Activated CD4-positive, CD25-positive, alpha-beta regulatory T cell treated with anti-CD3 and anti-CD28 coated beads, Interleukin-2, amount 50 U/mL, for 24 hours (primary cell): ENCODE measurements at regions not wholly inside any gene's neighbourhood (a gene's known extent, or its start where the extent isn't known, plus 50 kb on each side); places are given as distances from the start of the nearest gene placed in this dataset.
"Not testable (repeated sequence)": the region's sequence is repeated elsewhere in the genome, so short reads cannot be mapped to it uniquely, and the experiment has no call there.

Experiments used
- ATAC-seq, 2 donors: fragments of 150-1000 bp; cut with Tn5 transposase; one replicate each; pipeline ENCODE4 v1.10.0; 2021; ENCODE audit warnings: mild to moderate bottlenecking in 1 of 2, moderate library complexity in 1 of 2

DNA sequence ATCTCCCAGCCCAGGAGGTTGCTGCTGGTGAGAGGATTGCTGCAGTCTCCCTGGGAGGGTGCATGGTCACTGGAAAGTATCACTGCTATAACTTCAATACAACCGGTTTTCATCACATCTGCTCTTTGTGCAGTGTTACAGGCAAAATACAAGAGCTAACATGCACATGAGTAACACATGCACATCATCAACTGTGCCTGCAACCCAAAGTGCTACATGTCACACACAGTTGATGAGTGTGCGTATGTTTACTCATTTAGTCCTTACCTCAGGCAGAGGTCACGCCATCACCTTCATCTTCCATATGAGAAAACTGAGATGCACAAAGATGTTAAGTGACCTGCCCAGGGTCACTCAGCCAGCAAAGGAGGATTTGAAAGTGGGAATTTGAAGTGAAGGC, 277.7 kb downstream of the FAM72C start:
- no peak for ATAC-seq

DNA sequence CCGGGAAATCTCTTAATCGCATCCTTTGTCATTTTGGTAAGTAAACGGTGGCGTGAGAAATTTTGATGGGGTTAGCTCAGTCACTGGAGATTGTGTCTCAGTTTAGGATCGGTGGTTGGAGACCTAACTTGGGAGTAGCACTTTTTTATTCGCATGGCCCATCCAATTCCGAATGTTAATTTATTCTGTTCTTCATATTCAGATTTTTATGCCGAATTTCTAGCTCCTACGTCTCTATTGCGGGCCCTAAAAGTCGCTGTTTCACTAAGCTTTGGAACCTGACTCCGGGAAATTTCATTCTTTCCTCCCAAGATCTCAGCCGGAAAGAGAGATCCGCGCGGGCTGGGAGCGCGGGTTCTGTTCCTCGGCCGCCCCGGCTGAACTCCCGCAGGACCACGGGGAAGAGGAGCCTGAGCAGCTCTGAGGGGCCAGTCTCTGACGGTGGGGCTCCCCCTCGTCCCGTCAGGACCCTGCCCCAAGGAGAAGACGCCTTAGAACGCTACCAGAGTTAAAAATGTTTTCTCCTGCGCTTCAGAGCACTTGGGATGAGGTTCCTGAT, 279.7 kb downstream of the FAM72C start:
- no peak for ATAC-seq

DNA sequence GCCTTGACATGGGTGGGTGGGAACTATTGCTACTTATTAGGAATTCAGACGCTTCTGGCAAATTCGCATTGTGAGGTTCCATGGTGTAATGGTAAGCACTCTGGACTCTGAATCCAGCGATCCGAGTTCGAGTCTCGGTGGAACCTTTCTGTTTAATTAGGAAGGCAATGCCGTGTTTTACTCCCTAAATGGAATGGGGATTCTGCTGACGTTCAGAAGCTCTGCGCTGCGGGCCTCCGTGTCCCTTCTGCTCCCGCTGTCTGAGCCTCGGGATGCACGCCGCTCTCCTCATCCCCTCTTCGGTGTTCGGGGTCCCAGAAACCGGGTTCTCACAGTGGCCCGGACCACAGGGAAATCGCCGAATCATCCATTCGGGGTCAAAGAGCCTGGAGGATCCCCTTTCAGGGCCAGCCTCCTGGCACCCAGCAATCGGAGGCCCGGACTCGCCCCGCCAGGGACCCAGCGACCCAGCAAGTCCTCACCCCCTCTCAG, 280.3 kb downstream of the FAM72C start:
- no peak for ATAC-seq

DNA sequence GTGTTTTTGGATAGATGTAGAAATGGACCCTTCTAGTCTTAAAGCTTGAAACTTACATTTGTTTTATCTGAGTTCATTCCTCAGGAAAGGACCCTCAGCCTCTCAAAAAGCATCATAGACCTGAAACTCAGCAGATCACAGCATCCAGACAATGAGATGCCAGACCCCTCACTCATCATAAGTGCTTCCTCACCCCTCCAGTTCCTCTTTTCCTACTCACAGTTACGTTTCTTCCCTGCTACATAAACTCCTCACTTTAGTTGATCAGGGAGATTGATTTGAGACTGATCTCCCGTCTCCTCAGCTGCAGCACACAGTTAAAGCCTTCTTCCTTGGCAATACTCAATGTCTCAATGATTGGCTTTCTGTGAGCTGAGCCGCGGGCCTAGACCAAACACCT, 282.0 kb downstream of the FAM72C start:
- ATAC-seq, result no peak

DNA sequence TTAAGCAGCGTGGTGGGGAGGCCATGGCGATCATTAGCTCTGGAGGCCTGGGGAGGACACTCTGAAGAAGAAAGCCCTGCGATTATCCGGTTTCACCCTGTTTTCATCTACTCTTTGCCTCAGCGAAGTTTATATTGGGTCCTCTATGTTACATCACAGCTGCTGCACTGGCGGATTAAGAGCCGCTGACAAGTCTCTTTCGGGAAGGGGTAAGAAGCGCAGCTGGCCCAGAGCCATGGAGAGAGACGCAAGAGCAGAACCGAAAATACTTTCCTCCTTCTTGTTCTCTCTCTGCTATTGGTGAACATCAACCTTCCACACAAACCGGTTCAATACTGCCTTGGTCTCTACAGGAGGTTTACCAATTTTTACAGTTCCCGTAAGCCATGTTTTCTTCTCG, 291.5 kb downstream of the FAM72C start:
- no peak for ATAC-seq

DNA sequence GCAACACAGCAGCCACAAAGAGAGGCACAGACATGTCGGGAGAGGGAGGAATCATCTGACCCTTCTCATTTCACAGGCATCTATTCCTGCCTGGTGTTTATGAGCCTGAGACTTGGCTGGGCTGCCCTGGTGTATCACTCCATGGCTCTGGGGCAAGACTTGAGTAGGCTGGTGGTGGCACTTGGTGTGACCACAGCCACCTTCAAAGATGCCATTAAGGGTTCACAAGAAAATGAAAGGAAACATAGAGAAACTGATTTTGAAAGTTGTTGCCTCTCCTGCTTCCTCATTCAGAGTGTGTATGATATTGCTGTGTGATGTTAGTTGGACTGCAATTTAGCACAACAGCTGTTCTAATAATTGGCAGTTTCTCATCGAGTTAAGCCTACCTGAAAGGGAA, 298.8 kb downstream of the FAM72C start:
- ATAC-seq, result no peak

DNA sequence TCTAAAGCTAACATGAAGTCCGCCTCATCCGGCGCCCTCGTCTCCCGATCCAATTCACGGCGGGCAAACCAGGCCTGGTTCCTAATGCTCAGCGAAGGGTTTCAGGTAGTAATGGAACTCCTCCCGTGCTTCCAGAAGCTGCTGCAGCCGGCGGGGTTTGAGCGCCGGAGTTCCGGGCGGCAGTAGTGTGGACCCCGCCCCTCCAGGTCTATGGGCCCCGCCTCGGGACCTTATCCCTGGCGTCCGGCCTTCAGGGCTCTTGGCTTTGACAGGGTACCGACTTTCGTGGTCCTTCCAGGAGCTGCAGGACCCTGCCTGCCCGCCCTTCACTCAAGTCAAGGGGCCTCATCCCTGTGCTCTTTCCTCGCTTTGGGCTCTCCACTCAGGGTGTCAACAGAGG, 304.1 kb downstream of the FAM72C start:
- no peak for ATAC-seq

DNA sequence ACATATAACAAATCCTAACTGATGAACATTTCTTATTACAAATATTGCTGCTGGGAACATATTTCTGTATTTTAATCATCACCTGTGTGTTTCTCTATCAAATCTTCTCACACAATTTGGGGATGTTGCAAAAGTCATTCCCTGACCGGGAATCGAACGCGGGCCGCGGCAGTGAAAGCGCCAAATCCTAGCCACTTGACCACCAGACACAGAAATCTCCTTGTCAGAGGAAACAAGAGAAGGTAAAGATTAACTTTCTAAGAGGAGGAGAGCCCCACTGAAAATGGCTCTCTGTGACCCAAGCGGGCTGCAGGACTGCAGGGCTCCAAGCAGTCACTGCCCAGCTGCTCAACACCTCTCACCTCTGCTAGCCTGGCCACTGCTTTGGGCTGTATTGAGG, 304.9 kb downstream of the FAM72C start:
- ATAC-seq, result no peak

DNA sequence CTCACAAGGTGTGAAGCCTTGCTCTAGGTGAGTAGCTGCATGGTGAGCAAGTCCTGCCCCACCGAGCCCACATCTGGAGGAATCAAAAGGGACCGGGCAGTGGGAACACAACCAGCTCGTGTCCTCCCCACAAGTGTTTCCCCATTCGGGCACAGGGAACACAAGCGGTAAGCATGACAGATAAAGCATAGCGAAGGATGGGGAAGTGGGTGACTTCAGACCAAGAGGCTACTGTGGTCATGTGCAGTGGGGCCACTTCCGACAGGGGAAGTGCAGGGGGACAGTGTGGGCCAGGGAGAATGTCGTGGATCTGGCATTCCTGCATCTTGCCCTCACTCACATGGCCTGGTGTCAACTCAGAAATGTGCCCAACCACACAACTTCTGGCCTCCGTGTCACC, 306.2 kb downstream of the FAM72C start:
- no peak for ATAC-seq

DNA sequence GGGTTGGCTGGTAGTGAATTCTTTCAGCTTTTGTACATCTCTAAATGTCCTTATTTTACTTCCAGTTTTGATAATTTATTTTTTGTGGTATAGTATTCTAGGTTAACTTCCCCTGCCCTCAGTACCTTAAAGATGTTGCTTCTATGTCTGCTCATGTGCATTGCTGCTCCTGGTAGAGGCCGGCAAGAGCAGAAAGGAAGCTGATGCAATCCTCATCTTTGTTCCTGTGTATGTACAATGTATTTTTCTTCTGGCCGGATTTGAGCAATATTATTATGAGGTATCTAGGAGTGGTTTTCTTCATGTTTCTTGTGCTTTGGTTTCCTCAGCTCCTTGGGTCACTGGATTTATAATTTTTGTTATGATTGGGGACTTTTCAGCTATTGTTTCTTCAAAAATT, 308.7 kb downstream of the FAM72C start:
- not testable (repeated sequence) for ATAC-seq

DNA sequence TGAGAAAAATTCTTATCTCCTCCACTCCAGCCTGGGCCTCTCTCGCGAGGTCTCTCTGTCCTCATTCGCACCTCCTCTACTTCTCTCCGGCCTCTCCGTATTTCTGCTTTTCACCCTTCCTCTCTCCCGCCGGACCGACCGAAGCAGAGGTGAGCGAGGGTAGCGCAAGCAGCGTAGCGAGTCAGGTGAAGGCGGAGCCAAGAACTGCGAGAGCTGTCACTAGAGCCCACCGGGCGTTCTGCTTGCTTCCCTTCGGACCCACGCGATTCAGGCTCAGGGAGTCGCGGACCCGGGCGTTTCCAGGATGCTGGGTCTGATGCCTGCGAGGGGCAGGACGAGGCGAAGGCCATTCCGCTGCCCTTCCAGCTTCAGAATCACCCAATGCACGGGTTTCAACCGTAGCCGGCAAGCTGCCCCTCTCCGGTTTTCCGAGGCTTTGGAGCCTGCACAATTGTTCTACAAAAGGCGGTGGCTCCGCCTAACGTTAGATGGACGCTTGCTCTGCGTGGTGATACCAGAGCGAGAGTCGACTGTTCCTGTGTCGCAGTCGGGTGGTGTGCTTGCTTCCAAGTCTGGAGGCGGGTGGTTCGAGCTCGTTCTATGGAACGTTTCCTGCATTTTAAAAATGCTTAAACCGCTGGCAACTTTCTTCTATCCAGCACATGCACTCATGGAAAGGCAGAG, 310.2 kb downstream of the FAM72C start:
- no peak for ATAC-seq

DNA sequence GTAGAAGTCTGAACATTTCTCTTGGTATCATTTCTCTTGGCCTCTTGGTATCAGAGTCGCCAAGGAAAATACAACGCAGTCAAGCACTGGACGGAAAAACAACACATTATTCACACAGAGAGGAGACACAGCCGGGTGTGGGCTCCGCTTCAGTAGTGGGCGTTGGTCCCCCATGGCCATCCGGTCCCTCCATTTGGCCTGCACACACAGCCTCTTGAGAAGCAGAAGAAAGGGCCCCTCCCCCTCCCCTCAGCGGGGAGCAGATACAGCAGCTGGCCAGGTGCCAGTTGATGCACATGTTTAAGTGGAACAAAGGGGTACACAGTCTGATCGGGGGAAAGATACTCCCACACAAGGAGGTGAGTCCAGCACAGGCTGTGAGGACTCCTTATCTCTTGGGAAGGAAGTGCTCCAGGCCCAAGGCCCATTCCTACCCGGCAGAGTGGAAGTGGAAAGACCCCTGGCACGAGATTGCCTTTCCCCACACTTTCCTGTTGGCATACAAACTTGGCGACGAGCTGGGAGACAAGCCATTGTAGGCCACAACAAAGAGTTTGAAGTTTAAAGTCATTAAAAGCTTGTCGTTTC, 311.3 kb downstream of the FAM72C start:
- ATAC-seq, result no peak

DNA sequence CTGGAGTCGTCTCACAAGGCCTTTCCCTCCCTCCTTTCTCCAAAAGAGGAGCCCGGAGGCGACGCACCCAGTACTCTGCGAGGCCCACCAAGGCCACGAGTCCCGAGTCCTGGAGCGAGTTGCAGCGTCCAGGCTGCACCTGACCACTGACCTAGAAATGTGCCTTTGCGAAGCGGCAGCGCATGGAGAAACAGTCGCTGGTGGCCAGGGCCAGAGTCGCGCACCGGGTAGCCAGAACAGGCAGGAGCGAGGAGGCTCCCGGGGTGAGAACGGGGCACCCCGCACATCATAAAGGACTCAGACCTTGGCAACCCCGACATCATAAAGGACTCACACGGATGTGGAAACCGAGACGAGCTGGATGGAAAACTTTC, 318.4 kb downstream of the FAM72C start:
- no peak for ATAC-seq

DNA sequence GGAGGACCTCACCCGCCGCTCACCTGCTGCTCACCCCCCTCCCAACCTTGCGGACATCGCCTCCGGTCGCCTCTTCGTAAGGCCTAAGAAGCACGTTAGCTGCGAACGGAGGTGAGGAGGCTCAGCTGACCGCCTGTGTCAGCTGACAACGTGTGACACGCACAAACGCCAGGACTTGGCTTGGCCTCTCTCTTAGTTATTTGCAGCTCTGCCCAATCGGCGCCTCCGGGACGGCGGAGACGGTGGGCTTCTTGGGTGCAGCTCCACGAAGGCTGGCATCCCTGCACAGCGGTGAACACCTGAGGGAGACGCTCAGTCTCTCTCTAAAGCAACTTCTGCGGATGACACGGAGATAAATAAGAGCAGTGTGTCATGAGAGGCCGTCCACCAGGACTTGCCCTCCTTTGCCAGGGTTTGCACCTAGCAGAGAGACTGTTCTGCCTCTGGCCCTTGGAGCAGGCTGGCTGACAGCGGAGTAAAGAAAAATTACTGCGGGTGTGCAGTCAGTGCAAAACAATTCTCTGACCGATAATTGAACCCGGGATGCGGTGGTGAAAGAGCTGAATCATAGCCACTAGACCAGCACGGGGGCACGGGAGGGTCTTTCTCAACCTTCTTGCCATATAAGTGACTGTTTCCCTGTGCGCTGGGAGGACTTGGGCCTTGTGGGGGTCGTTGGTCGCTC, 318.9 kb downstream of the FAM72C start:
- ATAC-seq, result no peak

DNA sequence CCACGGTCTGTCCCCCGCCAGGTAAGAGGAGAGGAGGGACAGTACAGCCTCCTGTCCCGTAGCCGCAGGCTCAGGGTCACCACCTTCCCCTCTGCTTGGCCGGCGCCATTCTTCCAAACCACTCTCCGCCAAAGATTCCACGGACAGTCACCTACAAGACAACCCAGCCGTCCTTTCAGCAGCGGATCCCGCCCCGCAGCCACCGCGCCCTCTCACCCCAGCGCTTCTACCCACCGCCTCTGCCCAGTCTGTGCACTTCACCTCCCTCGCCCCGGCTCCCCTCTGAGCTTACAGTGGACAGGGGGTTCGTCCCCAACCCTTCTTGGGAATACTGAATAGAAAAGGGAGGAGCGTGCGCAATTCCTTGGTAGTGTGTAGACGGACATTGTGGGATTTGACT, 319.6 kb downstream of the FAM72C start:
- ATAC-seq, result no peak

DNA sequence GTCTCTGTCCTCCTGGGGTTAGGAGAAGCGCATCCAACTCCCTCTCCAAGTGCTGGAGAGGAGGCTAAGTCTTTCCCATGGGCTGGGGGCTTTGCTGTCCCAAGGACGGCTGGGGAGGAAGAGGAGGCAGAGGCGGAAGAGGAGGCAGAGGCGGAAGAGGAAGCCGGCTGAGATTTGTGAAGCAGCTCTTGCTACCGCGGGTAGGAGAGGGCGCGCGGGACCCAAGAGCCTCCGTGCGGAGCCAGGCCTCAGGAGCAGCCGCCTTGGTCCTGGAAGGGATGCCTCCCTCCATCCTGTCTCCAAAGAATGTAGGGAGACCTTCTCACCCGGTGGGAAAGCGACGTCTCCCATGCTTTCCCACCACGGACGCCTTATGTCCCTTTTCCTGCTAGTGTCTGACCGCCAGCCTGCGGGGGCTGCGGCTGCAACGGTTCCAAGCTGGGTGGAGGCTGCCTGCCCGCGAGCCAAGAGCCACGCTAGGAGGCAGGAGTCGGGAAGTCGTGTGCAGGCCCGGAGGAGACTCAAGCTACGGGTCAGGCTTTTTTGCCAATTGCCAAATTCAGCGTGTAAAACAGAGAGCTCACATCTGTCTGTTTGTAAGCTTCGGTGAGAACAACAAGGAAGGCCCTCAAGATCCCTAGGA, 320.3 kb downstream of the FAM72C start:
- no peak for ATAC-seq

DNA sequence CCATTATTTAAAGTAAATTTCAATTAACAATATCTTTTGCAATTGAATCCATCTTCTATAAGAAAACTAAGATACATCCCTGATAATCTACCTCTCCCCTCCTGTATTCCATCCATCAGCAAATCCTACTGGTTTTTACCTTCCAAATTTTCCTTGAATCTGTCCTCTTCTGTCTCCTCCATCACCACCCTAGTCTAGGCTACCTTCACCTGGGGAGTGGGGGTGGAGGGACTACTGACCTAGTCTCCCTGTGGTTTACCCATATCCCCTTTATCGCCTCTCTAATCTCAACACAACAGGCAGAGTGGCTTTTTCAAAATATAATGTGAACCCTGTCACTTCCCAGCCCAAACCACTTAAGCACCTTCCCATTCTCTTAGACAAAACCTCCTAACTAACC, 327.8 kb downstream of the FAM72C start:
- ATAC-seq, result not testable (repeated sequence)

DNA sequence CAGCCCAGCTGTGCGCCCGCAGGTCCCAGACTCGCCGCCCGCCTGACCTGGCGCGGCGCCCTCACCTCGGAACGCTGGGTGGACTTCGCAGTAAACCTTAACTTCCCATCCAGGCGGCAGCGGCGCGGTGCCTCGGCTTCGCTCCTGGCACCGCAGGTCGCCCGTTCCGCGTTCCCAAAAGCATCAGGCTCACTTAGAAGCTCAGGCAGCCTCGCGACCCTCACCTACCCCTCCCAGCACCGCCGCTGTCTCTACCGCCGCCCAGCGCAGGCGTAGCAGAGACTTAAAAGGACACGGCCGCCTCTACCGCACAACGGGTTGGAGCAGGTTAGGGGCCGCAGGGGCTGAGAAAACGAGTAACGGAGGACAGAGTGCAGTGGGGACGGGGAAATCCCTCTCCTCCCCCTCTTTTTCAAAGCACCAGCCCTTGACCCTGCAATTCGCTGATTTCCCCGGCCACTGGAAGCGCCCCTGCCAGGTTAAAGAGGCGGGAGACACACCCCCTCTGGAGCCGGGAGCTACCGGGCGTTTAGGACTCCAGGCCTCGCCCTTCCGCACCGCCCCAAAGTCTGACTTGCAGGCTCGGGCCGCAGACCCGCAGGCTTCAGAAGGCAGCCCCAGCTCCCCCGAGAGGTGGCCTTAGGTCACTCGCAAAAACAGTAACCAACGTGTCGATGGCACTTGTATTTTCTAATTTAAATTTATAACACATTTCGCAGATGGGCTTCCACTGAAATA, 328.5 kb downstream of the FAM72C start:
- ATAC-seq, result no peak

DNA sequence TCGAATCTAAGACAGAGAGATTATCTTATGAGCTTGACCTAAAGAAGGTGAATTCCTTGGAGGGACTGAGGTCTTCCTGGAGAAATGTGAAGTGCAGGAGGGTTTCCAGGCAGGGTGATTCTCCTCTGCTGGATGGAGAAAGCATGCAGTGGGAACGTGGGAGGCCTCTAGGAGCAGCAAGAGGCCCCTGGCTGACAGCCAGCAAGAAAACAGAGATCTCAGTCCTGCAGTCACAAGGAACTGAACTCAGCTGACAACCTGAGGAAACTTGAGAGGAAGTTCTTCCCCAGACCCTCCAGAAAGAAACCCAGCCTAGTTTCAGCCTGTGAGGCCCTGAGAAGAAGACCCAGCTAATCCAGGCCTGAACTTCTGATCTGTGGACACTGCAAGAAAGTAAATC, 345.9 kb downstream of the FAM72C start:
- no peak for ATAC-seq

DNA sequence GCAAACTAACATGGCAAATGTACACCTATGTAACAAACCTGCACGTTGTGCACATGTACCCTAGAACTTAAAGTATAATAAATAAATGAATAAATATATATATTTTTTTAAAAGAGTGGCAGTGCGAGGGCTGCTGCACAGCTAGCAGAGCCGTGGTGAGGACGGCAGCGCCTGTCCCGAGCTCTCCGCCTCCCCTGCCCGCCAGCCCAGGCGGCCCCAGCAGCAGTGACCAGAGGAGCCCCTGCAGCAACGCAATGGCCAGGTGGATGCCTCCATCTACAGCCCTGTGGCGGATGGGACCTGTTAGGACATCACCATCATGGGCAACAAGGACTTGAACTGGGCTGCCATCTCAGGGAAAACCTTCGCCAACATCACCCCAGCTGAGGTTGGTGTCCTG, 351.9 kb downstream of the FAM72C start:
- ATAC-seq, result no peak

DNA sequence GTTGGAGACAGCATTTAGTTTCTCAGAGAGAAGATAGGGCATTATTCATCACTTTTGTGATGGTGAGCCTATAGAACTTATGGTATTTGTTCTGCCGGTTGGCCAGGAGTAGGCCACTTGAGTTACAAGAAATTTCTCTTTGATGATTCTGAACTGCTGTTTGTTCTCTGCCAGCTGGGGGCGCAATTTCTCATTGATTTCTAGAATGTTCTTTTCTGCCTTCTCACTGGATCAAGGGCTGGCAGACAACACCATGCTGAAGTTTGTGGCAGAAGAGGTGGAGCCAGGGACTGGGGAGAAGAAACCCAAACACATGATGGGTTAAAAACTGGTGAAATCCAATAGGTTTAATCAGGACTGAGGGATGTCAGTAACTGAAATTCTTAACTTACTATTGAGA, 360.6 kb downstream of the FAM72C start:
- ATAC-seq, result no peak

DNA sequence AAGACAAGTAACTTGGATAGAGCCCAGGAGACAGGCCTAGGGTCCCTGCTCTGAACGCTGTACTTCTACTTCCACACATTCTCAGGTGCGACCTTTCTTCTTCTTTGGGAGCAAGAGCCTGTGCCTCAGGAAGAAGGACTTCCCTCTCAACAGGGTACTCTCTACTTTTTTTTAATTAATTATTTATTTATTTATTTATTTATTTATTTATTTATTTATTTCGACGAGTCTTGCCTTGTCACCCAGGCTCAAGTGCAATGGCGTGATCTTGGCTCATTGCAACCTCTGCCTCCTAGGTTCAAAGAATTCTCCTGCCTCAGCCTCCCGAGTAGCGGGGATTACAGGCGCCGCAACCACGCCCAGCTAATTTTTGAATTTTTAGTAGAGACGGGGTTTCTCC, 361.6 kb downstream of the FAM72C start:
- ATAC-seq, result no peak

DNA sequence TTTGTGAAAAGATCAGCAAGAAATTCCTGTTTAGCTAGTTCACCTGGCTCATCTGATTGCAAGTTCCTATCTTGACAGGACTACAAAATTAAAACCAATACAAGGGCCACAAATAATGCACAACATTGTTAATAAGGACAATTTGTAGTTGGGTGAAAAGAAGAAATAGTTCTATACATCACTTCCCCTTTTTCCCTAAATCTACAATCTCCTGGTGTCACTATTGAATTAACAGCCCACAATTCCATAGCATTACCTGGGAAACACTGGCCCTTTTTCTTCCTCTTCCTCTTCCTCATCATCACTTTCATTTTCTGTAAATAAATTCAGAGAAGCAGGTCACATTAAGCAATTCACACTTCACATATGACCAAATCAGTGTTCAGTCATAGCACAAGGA, 366.9 kb downstream of the FAM72C start:
- no peak for ATAC-seq
